ENCODE measurements at regions not wholly inside any gene's neighbourhood (a gene's known extent, or its start where the extent isn't known, plus 50 kb on each side); places are given as distances from the start of the nearest gene placed in this dataset.

GRCh38 chr19:5210556-5210955 is 130.1 kb downstream of the PTPRS start:
- no peak for ATAC-seq (ENCODE audit: low FRiP score)
- DNase-seq (ENCODE audit: low spot score) = no peak

GRCh38 chr19:5207806-5208205 is 132.8 kb downstream of the PTPRS start:
- DNase-seq (ENCODE audit: low spot score) = no peak
- no peak for ATAC-seq (ENCODE audit: low FRiP score)
- no peak for TF ChIP-seq CTCF (IDR thresholded peaks at IDR 0.05)

More at GRCh38 chr19:5210556-5210955, 130.1 kb downstream of the PTPRS start:
- TF ChIP-seq CTCF (IDR thresholded peaks at IDR 0.05) = no peak

- TF ChIP-seq CTCF (IDR thresholded peaks at IDR 0.05) = no peak
- ATAC-seq (ENCODE audit: low FRiP score) (no peak), DNase-seq (ENCODE audit: low spot score) (no peak)
Observed at GRCh38 chr19:5206751-5207075, 133.9 kb downstream of the PTPRS start.

GRCh38 chr19:5205937-5206750 is 134.5 kb downstream of the PTPRS start:
- ATAC-seq (ENCODE audit: low FRiP score) (no peak), DNase-seq (ENCODE audit: low spot score) (no peak)
- TF ChIP-seq CTCF (IDR thresholded peaks at IDR 0.05) = no peak

GRCh38 chr19:5205381-5205780 is 135.2 kb downstream of the PTPRS start:
- DNase-seq (ENCODE audit: low spot score) (no peak), ATAC-seq (ENCODE audit: low FRiP score) (no peak)
- TF ChIP-seq CTCF (IDR thresholded peaks at IDR 0.05) = no peak

- no peak for DNase-seq (ENCODE audit: low spot score)
- ATAC-seq (ENCODE audit: low FRiP score) = no peak
- no peak for TF ChIP-seq CTCF (IDR thresholded peaks at IDR 0.05)
Observed at GRCh38 chr19:5204212-5204611, 136.4 kb downstream of the PTPRS start.
